ENCODE measurements at regions not wholly inside any gene's neighbourhood (a gene's known extent, or its start where the extent isn't known, plus 50 kb on each side); places are given as distances from the start of the nearest gene placed in this dataset.

GRCh38 chr1:219476716-219477115 lies 136.2 kb downstream of the ZC3H11B start:
- DNase-seq (ENCODE audit: low read depth in 2 of 2), result no peak

GRCh38 chr1:219476116-219476515 lies 136.8 kb downstream of the ZC3H11B start:
- no peak for DNase-seq (ENCODE audit: low read depth in 2 of 2)

- no peak for DNase-seq (ENCODE audit: low read depth in 2 of 2)
Observed at GRCh38 chr1:219472596-219472995, 140.3 kb downstream of the ZC3H11B start.

GRCh38 chr1:219467524-219467923 lies 145.4 kb downstream of the ZC3H11B start:
- no peak for DNase-seq (ENCODE audit: low read depth in 2 of 2)

- DNase-seq (ENCODE audit: low read depth in 2 of 2), result no peak
Observed at GRCh38 chr1:219466766-219467165, 146.1 kb downstream of the ZC3H11B start.

- DNase-seq (ENCODE audit: low read depth in 2 of 2), result no peak
Observed at GRCh38 chr1:219465212-219466093, 147.5 kb downstream of the ZC3H11B start.

- DNase-seq (ENCODE audit: low read depth in 2 of 2), result no peak
Observed at GRCh38 chr1:219463636-219464035, 149.3 kb downstream of the ZC3H11B start.

- no peak for DNase-seq (ENCODE audit: low read depth in 2 of 2)
Observed at GRCh38 chr1:219461981-219462400, 150.9 kb downstream of the ZC3H11B start.

GRCh38 chr1:219460896-219461815 lies 151.7 kb downstream of the ZC3H11B start:
- no peak for DNase-seq (ENCODE audit: low read depth in 2 of 2)

- DNase-seq (ENCODE audit: low read depth in 2 of 2), result no peak
Observed at GRCh38 chr1:219460081-219460895, 152.6 kb downstream of the ZC3H11B start.

GRCh38 chr1:219459351-219460080 lies 153.4 kb downstream of the ZC3H11B start:
- no peak for DNase-seq (ENCODE audit: low read depth in 2 of 2)

GRCh38 chr1:219446288-219446687 lies 166.6 kb downstream of the ZC3H11B start:
- no peak for DNase-seq (ENCODE audit: low read depth in 2 of 2)

- DNase-seq (ENCODE audit: low read depth in 2 of 2), result no peak
Observed at GRCh38 chr1:219445864-219446263, 167.0 kb downstream of the ZC3H11B start.

- no peak for DNase-seq (ENCODE audit: low read depth in 2 of 2)
Observed at GRCh38 chr1:219444474-219444873, 168.4 kb downstream of the ZC3H11B start.

- DNase-seq (ENCODE audit: low read depth in 2 of 2), result no peak
Observed at GRCh38 chr1:219443763-219444162, 169.1 kb downstream of the ZC3H11B start.

GRCh38 chr1:219442611-219443061 lies 170.3 kb downstream of the ZC3H11B start:
- DNase-seq (ENCODE audit: low read depth in 2 of 2), result no peak

GRCh38 chr1:219441884-219442283 lies 171.0 kb downstream of the ZC3H11B start:
- DNase-seq (ENCODE audit: low read depth in 2 of 2), result no peak

- DNase-seq (ENCODE audit: low read depth in 2 of 2), result no peak
Observed at GRCh38 chr1:219439376-219439775, 173.5 kb downstream of the ZC3H11B start.

GRCh38 chr1:219438386-219438785 lies 174.5 kb downstream of the ZC3H11B start:
- no peak for DNase-seq (ENCODE audit: low read depth in 2 of 2)

GRCh38 chr1:219434923-219435297 lies 178.0 kb downstream of the ZC3H11B start:
- no peak for DNase-seq (ENCODE audit: low read depth in 2 of 2)

Measured in stimulated activated CD4-positive, alpha-beta T cell treated with anti-CD3 and anti-CD28 coated beads, Interleukin-15, amount 100 ng/mL, for 48 hours (primary cell).